AG08396 (cell line): ENCODE measurements at regions not wholly inside any gene's neighbourhood (a gene's known extent, or its start where the extent isn't known, plus 50 kb on each side); places are given as distances from the start of the nearest gene placed in this dataset.

Experiments
- DNase-seq: peaks from one replicate; pipeline ENCODE4 v3.0.0; 2012; ENCODE audit warnings: low spot score, mixed read lengths

- DNase-seq, result no peak
These were observed 293.7 kb upstream of the ACVR2A start for GRCh38 chr2:147550995-147551731.

- DNase-seq, result no peak
These were observed 295.8 kb upstream of the ACVR2A start for GRCh38 chr2:147549054-147549453.

GRCh38 chr2:147548451-147548850, 296.4 kb upstream of the ACVR2A start:
- no peak for DNase-seq

- no peak for DNase-seq
These were observed 297.4 kb upstream of the ACVR2A start for GRCh38 chr2:147547440-147547839.

GRCh38 chr2:147546109-147546508, 298.7 kb upstream of the ACVR2A start:
- DNase-seq, result no peak

- DNase-seq, result no peak
These were observed 301.8 kb upstream of the ACVR2A start for GRCh38 chr2:147543056-147543455.

- no peak for DNase-seq
These were observed 302.5 kb upstream of the ACVR2A start for GRCh38 chr2:147542351-147542750.

- no peak for DNase-seq
These were observed 303.5 kb upstream of the ACVR2A start for GRCh38 chr2:147541314-147541713.

GRCh38 chr2:147538821-147539220, 306.0 kb upstream of the ACVR2A start:
- no peak for DNase-seq

GRCh38 chr2:147538088-147538487, 306.7 kb upstream of the ACVR2A start:
- DNase-seq, result no peak

- no peak for DNase-seq
These were observed 313.6 kb upstream of the ACVR2A start for GRCh38 chr2:147531269-147531668.

- DNase-seq, result no peak
These were observed 314.8 kb upstream of the ACVR2A start for GRCh38 chr2:147530033-147530432.

- DNase-seq, result no peak
These were observed 318.9 kb upstream of the ACVR2A start for GRCh38 chr2:147525819-147526489.

GRCh38 chr2:147524912-147525311, 319.9 kb upstream of the ACVR2A start:
- no peak for DNase-seq

GRCh38 chr2:147523415-147523814, 321.4 kb upstream of the ACVR2A start:
- DNase-seq, result no peak

- no peak for DNase-seq
These were observed 322.9 kb upstream of the ACVR2A start for GRCh38 chr2:147521936-147522335.

GRCh38 chr2:147520817-147521216, 324.0 kb upstream of the ACVR2A start:
- DNase-seq, result no peak

GRCh38 chr2:147519178-147519577, 325.7 kb upstream of the ACVR2A start:
- no peak for DNase-seq

GRCh38 chr2:147515213-147515612, 329.6 kb upstream of the ACVR2A start:
- no peak for DNase-seq

GRCh38 chr2:147512206-147512605, 332.6 kb upstream of the ACVR2A start:
- no peak for DNase-seq

GRCh38 chr2:147511491-147511948, 333.3 kb upstream of the ACVR2A start:
- no peak for DNase-seq

GRCh38 chr2:147509821-147510220, 335.0 kb upstream of the ACVR2A start:
- DNase-seq, result no peak

GRCh38 chr2:147506889-147507288, 337.9 kb upstream of the ACVR2A start:
- DNase-seq, result no peak
